HFFc6 (cell line): ENCODE measurements at regions not wholly inside any gene's neighbourhood (a gene's known extent, or its start where the extent isn't known, plus 50 kb on each side); places are given as distances from the start of the nearest gene placed in this dataset.

ENCODE experiments used
- DNase-seq: peaks from one replicate; pipeline ENCODE4 v3.0.0-alpha.2; 2018
- H3K27ac Mint-ChIP-seq: 2 replicates; pipeline ENCODE4 v1.8.0; 2020; ENCODE audit warnings: mild to moderate bottlenecking, mixed read lengths
- H3K27me3 Mint-ChIP-seq: 2 replicates; pipeline ENCODE4 v1.8.0; 2021; ENCODE audit warnings: mild to moderate bottlenecking, moderate library complexity, mixed read lengths; ENCODE audit not compliant: insufficient read depth
- H3K36me3 Mint-ChIP-seq: 2 replicates; pipeline ENCODE4 v1.8.0; 2021; ENCODE audit warnings: low read depth, mixed read lengths
- H3K4me1 Mint-ChIP-seq: 2 replicates; pipeline ENCODE4 v1.8.0; 2020; ENCODE audit warnings: low read depth, mixed read lengths
- H3K4me3 Mint-ChIP-seq: 2 replicates; pipeline ENCODE4 v1.8.0; 2020; ENCODE audit warnings: mild to moderate bottlenecking, moderate library complexity, mixed read lengths
- H3K9me3 Mint-ChIP-seq: 2 replicates; pipeline ENCODE4 v1.8.0; 2020; ENCODE audit warnings: mild to moderate bottlenecking, mixed read lengths
- TF ChIP-seq, protein P1 (sequence below): fragments of 200-600 bp; sonication (generic); IDR thresholded peaks from 2 replicates; pipeline ENCODE4 v1.5.0; 2021; ENCODE audit warnings: antibody characterized with exemption, mild to moderate bottlenecking

GRCh38 chr15:35867356-35867755 is 321.4 kb upstream of the DPH6 start:
- no peak overlapping the region for H3K4me3 Mint-ChIP-seq
- H3K36me3 Mint-ChIP-seq, result no peaks in the 10 kb centered on the region
- no peak for DNase-seq
- no peaks in the 10 kb centered on the region for H3K4me1 Mint-ChIP-seq
- no peaks in the 10 kb centered on the region for H3K27me3 Mint-ChIP-seq
- H3K9me3 Mint-ChIP-seq, result no peaks in the 10 kb centered on the region
- TF ChIP-seq, protein P1, sequence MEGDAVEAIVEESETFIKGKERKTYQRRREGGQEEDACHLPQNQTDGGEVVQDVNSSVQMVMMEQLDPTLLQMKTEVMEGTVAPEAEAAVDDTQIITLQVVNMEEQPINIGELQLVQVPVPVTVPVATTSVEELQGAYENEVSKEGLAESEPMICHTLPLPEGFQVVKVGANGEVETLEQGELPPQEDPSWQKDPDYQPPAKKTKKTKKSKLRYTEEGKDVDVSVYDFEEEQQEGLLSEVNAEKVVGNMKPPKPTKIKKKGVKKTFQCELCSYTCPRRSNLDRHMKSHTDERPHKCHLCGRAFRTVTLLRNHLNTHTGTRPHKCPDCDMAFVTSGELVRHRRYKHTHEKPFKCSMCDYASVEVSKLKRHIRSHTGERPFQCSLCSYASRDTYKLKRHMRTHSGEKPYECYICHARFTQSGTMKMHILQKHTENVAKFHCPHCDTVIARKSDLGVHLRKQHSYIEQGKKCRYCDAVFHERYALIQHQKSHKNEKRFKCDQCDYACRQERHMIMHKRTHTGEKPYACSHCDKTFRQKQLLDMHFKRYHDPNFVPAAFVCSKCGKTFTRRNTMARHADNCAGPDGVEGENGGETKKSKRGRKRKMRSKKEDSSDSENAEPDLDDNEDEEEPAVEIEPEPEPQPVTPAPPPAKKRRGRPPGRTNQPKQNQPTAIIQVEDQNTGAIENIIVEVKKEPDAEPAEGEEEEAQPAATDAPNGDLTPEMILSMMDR, result no peak
- no peak overlapping the region for H3K27ac Mint-ChIP-seq

- DNase-seq, result no peak
- TF ChIP-seq, protein P1, result no peak
- H3K4me3 Mint-ChIP-seq, result no peak overlapping the region
- peaks cover 10% of the 10 kb centered on the region for H3K4me1 Mint-ChIP-seq
- H3K27me3 Mint-ChIP-seq, result no peaks in the 10 kb centered on the region
- H3K9me3 Mint-ChIP-seq, result no peaks in the 10 kb centered on the region
- no peaks in the 10 kb centered on the region for H3K36me3 Mint-ChIP-seq
- H3K27ac Mint-ChIP-seq, result no peak overlapping the region
Observed at GRCh38 chr15:35871282-35871681, 325.3 kb upstream of the DPH6 start.

DNA sequence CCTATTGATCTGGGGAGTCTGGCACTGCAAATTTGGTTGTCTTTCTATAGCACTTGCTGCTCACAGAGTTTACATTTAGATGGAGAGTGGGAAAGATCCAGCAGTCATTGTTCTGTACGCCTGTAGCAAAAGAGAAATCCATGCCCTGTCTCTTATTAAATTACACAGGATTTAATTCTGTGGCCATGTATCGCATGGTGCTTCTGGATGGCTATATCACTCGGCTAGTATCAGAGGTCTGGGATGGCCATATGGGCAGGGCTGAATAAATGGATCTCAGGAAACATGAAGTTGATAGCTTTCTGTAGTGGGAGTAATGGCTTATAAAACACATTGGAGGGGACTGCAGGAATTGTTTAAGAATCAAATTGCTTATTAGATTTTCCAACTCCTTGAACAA is 325.8 kb upstream of the DPH6 start:
- H3K4me1 Mint-ChIP-seq, result peaks cover 10% of the 10 kb centered on the region
- no peak overlapping the region for H3K4me3 Mint-ChIP-seq
- H3K27me3 Mint-ChIP-seq, result no peaks in the 10 kb centered on the region
- H3K27ac Mint-ChIP-seq, result no peak overlapping the region
- TF ChIP-seq, protein P1, result no peak
- DNase-seq, result no peak
- H3K36me3 Mint-ChIP-seq, result no peaks in the 10 kb centered on the region
- no peaks in the 10 kb centered on the region for H3K9me3 Mint-ChIP-seq

GRCh38 chr15:35872577-35872976 is 326.6 kb upstream of the DPH6 start:
- Mint-ChIP-seq H3K27me3 (no peaks in the 10 kb centered on the region), H3K4me1 (peaks cover 10% of the 10 kb centered on the region), H3K4me3 (no peak overlapping the region), H3K27ac (no peak overlapping the region), H3K36me3 (no peaks in the 10 kb centered on the region), H3K9me3 (no peaks in the 10 kb centered on the region)
- TF ChIP-seq, protein P1, result no peak
- DNase-seq, result no peak

DNA sequence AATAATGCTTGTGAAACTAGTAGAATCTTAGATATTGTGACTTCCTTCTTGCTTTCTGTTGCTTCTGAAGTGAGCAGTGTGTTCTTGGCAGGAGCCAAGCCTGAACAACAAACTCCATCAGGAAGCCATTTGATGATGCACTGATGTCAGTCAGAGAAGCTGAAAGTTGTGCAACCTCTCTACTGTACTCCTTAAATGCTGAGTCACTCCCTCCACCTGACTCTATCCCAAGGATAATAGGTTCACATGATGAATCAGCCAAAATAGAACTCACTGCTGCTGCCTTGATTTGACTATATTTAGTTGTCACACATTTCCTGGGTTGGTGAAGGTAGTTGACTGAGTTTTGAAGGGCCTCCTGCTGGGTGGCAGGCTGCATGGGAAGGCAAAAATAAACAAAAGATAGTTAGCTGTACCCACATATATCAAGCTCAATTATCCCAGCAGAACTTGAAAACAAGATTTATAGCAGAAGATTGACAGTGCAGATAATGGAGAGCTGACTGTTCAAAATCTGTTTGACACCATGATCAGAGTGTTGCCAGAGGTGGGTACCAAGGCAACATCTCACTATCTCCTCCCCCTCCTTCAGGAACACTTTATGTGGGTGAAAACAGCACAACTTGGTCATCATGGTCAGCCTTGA is 328.4 kb upstream of the DPH6 start:
- H3K4me1 Mint-ChIP-seq, result peaks cover 10% of the 10 kb centered on the region
- H3K27ac Mint-ChIP-seq, result peak overlapping the region; percentile 31; the same call in 1 of the 2 replicates
- H3K27me3 Mint-ChIP-seq, result peaks cover 2% of the 10 kb centered on the region; the same call in 1 of the 2 replicates

More for the DNA sequence above, 328.4 kb upstream of the DPH6 start:
- TF ChIP-seq, protein P1, result no peak
- H3K36me3 Mint-ChIP-seq, result no peaks in the 10 kb centered on the region
- no peak overlapping the region for H3K4me3 Mint-ChIP-seq
- DNase-seq, result peak; percentile 60
- H3K9me3 Mint-ChIP-seq, result no peaks in the 10 kb centered on the region
